ENCODE measurements at regions not wholly inside any gene's neighbourhood (a gene's known extent, or its start where the extent isn't known, plus 50 kb on each side); places are given as distances from the start of the nearest gene placed in this dataset.

DNA sequence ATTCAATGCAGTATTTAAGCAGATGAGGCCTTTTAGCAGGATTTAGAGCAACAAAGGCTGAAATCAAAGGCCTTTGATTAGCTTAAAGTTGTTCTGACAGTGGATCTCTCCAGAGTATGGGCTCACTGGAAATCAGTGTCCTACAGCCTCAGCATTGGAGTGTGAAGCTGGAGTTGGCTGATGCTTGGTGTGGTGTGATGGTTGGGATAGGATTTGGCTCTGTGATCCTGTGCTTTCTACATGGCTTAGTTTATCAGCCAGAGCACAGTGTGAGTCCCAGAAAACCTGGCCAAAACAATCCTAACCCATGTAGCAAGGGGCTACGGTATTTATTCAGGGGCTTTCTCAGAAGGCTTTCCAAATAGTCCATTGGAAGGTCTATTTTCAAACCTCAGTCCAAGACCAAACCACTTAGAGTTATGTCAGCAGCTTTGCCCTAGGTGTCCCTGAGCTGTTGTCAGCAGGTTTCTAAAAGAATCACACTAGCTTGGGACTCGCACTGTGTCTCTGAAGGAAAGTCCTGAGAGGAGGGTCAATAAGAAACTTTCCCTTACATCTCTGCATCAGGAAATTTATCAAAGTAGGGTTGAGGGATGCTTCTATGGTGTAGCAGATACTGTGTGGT is 65.4 kb upstream of the ANKRD1 start:
- TF ChIP-seq, protein P1, sequence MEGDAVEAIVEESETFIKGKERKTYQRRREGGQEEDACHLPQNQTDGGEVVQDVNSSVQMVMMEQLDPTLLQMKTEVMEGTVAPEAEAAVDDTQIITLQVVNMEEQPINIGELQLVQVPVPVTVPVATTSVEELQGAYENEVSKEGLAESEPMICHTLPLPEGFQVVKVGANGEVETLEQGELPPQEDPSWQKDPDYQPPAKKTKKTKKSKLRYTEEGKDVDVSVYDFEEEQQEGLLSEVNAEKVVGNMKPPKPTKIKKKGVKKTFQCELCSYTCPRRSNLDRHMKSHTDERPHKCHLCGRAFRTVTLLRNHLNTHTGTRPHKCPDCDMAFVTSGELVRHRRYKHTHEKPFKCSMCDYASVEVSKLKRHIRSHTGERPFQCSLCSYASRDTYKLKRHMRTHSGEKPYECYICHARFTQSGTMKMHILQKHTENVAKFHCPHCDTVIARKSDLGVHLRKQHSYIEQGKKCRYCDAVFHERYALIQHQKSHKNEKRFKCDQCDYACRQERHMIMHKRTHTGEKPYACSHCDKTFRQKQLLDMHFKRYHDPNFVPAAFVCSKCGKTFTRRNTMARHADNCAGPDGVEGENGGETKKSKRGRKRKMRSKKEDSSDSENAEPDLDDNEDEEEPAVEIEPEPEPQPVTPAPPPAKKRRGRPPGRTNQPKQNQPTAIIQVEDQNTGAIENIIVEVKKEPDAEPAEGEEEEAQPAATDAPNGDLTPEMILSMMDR (IDR thresholded peaks at IDR 0.05) = no peak
- TF ChIP-seq ZFX (IDR thresholded peaks at IDR 0.05; ENCODE audit: borderline replicate concordance) = no peak
